Activated CD4-positive, CD25-positive, alpha-beta regulatory T cell treated with anti-CD3 and anti-CD28 coated beads, Interleukin-2, amount 50 U/mL, for 24 hours (primary cell): ENCODE measurements at regions not wholly inside any gene's neighbourhood (a gene's known extent, or its start where the extent isn't known, plus 50 kb on each side); places are given as distances from the start of the nearest gene placed in this dataset.
"Not testable (repeated sequence)": the region's sequence is repeated elsewhere in the genome, so short reads cannot be mapped to it uniquely, and the experiment has no call there.

Experiments
- ATAC-seq, 2 donors: fragments of 150-1000 bp; cut with Tn5 transposase; one replicate each; pipeline ENCODE4 v1.10.0; 2021; ENCODE audit warnings: mild to moderate bottlenecking in 1 of 2, moderate library complexity in 1 of 2

DNA sequence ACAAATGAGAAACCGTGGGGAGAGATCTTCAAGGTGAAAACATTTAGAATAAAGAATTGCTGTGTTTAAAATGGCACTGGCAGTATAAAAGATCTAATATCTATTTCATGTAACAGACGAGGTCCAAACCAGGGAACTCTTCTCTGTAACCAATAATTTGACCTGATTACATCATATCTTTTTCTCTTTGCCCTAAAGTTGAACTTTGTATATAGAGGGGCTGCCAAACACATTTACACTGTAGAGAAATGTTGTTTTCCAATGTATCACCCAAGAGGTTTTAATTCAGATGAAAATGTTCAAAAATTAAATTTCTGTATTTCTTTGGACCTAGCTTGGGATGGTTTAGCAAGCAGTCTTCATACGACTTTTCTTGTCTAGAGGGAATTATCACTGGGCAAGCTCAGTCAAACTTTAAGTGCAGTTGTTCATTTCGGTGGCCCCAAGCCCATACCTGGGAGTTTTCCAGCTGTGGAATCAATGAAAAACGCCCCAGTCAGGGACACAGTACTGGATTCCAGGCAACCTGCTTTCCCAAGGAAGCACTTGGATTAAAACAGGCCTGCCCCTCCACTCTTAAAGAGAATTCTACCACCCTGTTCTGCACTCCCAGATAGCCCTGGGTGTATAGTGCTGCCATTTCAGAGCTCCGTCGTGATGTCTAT lies 208.5 kb upstream of the FN1 start:
- no peak for ATAC-seq

DNA sequence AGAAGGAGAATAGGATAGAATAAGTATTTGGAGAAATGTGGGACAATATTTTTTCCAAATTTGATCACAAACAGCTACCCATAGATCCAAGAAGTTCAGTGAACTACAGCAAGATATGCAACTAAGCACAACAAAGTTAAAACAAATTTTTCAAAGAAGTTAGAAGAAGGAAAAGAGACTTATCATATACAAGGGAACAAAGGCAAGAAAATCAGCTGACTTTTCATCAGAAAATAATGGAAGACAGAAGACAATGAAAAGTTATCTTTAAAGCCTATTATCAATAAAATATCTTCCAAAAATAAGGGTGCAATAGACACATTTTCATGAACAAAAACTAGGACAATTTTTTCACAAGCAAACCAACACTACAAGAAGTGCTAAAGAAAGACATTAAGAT lies 202.8 kb upstream of the FN1 start:
- ATAC-seq: no peak

DNA sequence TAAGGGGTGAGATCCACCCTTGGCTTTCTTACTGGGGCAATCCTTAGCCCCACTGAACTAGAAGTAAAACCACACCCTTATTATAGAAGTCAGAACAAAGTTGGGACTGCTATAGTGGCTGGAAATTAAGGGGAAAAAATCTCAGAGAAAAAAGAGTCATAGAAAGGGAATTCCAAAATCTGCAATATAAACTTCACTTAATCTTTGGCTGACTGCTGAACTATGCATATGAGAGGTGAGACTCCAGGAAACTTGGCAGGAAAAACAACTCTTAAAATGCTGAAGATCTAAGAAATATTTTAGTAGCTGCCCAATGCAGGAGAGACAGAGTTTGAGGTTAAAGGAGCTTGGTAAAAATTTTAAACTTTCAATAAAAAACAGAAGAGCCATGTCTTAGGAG lies 201.8 kb upstream of the FN1 start:
- no peak for ATAC-seq

DNA sequence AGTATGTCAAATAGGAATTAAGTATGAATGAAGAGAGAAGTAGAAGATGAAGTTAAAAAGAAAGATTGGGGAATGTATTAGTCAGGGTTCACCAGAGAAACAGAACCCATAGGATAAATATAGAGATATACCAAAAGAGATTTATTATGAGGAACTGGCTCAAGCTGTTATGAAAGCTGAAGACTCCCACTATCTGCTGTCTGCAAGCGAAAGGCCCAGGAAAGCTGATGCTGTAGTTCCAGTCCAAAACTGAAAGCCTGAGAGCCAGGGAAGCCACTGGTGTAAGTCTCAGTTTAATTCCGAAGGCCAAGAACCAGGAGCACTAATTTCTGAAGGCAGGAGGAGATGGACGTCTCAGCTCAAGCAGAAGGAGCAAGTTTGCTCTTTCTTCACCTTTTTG lies 200.9 kb upstream of the FN1 start:
- ATAC-seq: no peak

DNA sequence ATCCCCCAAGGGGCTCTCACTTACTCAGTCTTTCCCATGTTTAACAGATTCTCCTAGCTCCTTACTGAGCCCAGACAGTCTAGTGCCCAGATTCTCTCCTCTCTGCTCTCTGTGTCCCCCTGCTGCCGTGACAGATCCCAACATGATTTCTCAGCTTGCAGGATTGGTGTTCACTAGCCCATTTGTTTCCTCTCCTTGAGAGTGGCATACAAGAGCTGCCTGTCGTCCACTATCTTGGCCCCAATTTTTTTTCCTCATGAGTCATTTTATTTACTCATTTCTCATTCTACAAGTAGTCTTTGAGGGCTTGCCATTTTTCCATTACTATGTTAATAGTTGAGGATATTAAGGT lies 199.9 kb upstream of the FN1 start:
- no peak for ATAC-seq

DNA sequence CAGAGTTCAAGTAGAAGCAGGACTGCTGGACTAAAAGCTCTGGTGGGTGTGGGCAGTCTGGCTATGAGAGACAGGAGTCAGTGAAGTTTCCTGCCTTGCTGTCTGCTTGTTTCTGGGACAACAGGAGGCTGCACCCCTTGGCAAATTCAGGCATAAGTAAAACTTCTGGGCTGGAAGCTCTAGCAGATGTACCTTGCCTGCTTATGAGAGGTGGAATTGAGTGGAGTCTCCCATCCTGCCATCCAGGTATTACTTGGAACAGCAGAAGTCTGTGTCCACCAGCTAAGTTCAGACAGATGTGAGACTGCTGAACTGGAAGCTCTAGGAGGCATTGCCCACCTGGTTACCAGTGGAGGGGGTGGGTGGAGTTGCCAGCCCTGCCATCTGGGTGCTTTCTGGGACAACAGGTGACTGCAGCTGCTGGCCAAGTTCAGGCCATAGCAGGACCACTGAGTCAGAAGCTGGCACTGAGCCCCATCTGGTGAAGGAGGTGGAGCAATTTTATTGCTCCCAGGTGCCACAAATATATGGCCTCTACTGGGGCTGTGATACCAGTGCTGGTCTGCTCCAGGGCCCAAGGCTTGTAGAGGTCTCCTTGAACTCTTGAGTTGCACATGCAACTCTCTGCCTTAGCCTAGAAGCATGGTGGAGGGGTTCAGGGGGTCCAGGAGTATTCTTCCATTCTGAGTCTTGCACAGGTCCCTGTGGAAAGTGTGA lies 199.4 kb upstream of the FN1 start:
- no peak for ATAC-seq

DNA sequence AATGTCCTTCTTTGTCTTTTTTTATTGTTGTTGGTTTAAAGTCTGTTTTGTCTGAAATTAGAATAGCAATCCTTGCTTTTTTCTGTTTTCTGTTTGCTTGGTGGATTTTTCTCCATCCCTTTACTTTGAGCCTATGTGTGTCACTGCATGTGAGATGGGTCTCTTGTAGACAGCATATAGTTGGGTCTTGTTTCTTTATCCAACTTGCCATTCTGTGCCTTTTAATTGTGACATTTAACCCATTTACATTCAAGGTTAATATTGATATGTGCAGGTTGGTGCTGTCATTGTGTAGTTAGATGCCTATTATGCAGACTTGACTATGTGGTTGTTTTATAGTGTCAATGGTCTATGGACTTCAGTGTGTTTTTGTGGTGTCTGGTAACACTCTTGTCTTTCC lies 197.5 kb upstream of the FN1 start:
- ATAC-seq: no peak

DNA sequence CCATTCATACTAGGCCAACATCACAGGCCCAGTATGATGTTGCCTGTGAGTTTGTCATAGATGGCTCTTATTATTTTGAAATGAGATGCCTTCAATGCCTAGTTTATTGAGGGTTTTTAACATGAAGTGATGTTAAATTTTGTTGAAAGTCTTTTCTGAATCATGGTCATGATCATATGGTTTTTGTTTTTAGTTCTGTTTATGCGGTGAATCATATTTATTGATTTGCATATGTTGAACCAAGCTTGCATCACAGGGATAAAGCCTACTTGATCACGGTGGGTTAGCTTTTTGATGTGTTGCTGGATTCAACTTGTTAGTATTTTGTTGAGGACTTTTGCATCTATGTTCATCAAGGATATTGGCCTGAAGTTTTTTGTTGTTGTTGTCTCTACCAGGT lies 195.8 kb upstream of the FN1 start:
- ATAC-seq: no peak

DNA sequence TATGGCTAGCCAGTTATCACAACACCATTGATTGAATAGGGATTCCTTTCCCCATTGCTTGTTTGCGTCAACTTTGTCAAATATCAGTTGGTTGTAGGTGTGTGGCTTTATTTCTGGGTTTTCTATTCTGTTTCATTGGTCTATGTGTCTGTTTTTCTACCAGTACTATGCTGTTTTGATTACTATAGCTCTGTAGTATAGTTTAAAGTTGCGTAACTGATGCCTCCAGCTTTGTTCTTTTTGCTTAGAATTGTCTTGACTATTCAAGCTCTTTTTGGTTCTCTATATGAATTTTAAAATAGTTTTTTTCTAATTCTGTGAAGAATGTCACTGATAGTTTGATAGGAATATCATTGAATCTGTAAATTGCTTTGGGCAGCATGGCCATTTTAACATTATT lies 194.9 kb upstream of the FN1 start:
- ATAC-seq: not testable (repeated sequence)

DNA sequence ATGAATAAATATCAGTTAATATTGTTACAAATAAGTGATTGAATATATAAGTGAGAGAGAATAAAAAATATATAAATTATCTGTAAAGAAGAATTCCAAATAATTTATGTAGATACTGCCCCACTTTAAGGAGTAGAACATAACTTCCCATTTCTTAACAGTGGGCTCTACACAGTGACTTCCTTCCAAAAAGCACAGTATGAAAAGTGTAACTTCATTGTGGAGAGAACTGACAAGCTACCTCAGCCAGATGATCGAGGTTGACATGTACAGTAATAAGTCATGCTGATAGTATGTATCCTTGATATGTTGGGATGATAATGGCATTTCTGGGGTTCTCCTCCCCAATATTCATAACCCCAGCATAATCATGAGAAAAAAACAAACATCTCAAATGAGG lies 191.9 kb upstream of the FN1 start:
- no peak for ATAC-seq

DNA sequence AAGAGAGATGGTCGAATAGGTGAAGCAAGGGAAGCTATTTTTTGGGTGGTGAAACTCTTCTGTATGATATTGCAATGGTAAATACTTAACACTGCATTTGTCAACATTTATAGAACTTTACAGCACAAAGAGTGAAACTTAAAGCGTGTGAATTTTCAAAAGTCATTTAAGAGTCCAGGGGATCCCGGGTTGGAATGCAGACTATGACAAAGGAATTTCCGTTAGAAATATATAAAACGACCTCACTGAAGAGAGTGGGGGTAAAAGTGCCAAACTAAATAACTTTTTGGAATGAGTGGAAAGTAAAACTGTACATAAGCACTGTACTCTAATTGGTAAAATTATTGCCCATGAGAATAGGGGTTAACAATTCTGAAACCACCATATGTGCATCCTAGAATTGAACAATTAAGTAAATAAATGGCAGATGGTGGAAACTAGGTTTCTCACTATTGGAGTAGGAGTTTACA lies 191.0 kb upstream of the FN1 start:
- no peak for ATAC-seq

DNA sequence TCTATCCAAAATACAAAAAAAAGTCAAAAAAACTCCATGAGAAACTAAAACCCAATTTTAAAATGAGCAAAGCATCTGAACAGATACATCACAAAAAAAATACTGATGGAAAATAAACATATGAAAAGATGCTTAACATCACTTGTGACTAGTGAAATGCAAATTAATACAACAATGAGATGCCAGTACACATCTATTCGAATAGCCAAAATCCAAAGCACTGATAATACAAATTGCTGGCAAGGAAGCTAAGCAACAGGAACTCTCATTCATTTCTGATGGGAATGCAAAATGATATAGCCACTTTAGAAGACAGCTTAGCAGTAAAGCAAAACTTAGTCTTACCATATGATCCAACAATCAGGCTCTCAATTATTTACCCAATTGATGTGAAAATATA lies 190.2 kb upstream of the FN1 start:
- no peak for ATAC-seq

DNA sequence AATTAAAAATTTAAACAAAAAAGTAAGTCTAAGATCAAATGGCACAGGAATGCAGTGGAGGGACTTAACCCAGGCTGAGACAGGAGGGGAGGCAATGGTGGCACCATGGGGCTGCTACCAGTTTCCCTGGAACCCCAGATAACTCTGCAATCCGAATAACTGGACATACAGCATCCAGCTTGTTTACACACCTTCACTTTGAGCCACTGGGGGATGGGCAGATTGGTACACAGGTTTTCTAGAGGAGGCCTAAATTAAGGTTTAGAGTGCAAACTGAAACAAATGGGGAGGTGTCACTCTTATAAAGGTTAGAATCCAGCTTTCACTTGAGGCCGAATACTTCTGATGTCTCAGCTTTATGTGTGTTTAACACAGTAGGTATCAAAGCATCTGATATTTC lies 189.3 kb upstream of the FN1 start:
- no peak for ATAC-seq

DNA sequence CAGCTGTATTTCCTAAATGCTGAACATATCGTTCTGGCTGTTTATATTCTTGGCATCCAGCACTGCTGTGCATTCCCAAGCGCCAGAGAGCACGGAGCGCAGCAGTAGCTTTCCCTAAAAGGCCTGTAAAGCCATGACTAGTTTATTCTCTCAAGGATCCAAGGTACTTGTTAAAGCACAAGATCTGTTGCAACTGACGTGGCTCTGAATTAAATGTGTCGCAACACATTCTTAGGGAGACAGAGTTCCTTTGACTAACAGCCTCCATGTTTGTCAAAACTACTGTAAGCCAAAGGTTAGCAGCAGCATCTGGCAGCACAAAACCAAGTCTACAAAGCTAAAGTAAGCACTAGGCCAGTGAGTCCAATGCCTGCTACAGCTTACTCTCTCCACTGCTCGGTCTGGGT lies 188.6 kb upstream of the FN1 start:
- ATAC-seq: no peak

DNA sequence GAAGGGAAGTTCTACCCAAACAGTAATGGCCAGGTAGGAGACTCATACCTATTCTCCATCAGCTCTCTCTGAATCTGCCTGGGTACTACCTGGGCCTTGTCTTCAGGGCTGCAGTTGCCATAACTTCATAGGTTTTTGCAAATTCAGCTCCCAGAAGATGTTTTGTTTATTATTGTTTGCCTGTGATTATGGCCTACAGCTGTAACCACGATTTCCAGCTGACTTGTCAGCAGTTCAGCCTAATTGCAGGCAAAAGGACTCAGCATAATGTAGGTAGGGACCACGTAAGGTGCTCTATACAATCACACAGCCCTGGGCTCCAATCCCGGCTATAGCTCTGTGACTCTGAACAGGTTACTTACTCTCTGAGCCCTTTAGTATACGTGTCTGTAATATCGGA lies 187.0 kb upstream of the FN1 start:
- ATAC-seq: no peak

DNA sequence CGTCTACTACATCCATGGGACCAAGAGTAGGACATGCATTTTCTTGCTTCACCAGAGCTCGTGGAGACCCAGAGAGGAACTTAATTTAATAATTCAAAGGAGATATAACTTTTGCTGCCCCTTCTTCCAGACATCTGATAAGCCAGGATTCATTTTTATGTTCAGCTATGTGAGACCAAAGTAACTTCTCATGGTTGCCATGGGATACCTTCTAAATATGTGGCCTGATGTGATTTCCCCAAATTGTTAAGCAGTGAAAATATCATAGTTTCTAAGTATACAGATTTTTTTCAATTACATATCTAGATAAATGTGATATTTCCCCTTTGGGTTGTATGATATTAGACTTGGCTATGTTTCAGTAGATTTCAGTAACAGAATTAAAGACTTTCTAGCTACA lies 185.5 kb upstream of the FN1 start:
- no peak for ATAC-seq

DNA sequence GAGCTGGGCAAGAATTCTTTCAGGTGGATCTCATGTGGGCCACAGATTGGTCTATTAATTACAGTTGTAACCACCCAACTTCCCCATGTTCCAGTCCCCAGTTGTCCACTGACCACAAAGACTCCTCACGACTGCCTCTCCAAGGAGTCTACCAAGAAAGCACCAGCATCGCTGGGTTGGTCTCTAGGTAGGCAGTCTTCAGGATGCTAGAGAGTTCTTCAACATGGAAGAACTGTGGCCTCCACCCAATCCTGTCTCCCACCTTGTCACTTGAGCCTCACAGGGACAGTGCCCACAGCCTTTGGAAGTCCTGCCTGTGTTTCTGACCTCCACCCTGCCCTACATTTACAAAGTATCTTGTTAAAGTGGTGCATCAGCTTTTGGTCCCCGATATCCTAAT lies 184.7 kb upstream of the FN1 start:
- ATAC-seq: no peak

DNA sequence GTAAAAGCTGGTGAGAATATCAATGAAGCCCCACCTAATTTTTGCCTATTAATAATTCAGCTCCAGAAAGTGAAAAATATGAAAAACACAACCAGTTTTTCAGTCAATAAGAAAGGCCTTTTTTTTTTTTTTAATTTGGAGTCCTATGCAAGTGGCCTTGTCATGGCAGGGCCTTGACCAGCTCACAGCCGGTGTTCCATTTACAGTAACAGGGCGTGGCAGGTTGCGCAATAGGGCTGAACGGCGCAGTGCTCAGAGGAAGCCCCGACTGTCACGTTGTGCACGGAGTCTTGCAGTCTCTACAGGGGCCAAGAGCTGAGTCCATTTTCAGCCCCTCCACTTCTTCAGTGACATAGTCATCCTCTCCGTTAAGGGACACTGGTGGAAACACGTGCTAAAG lies 184.1 kb upstream of the FN1 start:
- no peak for ATAC-seq

DNA sequence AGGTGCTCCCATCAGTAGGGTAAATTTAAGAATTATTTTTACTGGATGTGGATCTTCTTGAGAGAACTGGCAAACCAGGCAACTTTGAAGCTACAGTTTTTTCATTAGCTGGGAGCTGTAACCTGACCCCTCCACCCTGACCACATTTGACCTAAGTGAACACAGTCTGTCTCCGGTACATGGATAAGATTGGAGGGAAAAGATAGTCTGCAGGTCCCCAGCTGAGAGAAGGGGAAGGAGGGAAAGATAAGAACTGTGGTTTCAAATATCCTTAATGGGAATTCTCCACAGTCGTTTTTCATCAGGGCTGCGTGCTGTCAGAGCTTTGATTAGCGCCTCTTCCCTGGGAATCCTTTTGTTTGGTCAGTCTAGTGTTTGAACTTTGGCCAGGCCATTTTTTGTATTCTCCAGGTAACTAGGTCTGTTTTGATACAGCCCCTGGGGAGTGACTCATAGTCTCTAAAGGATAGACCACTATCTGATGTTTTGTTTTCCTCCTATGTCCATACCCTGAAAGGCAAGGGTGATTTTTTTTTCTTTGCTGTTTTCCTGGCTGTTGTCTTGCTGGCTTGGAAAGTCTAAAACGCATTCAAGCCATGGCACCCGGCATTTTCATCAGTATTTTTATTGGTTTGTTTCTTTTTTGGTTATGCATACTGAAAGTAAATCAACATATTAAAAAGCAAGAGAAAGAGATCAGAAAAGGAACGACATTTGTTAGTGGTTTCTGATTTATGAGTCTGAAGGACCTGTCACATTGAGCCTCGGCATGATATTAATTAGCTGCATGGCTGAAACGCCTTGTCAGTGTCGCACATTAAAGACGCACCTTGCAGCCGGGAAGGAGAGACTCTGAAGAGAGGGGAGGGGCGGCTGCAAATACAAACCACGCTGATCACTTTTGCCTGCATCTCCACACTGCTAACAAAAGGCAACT lies 183.4 kb upstream of the FN1 start:
- no peak for ATAC-seq

DNA sequence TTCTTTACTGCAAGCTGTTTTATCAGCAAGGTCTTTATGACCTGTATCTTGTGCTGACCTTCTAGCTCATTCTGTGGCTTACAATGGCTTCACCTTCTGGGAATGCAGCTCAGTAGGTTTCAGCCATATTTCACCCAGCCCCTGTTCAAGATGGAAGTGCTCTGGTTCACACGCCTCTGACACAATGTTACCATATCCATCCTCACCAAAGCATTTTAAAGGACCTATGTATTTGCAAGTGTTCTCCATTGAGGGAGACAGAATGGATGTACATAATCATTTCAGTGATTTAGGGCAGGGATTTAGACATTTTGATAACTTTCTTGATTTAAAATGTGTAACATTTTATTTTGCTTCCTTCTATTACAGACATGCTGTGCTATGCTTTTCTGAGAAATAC lies 182.3 kb upstream of the FN1 start:
- ATAC-seq: no peak

DNA sequence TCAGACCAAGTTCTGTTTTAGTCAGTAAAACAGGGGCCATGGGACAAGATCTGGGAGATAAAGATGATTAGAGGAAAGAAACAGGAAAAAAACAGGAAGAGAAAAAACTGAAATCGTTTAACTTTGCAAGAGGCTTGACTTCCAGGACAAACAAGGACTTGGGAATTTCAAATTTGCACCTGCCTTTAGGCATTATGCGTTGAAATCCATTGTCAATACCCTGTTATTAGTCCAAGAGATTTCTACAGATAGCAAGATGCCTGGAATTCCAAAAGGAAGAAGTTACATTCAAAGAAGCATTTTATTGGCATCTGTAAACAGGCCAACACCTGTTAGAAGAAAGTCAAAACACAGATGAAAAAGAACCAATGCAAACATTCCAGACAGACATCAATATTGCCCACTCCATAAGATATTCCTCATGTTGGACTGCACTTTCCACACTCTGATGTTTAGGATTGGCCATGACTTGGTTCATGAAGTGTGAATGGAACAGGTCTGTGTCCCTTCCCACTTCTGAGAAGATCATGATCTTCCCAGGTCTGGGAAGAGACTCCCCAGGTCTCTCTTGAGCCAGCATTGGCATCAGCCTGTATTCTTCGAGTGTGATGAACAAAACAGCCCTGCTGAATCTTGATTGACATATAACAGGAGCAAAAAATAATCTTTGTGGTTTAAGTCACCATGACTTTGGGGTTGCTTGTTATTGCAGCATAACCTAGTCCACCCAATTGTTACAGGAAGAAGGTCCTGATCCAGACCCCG lies 181.4 kb upstream of the FN1 start:
- ATAC-seq: no peak

DNA sequence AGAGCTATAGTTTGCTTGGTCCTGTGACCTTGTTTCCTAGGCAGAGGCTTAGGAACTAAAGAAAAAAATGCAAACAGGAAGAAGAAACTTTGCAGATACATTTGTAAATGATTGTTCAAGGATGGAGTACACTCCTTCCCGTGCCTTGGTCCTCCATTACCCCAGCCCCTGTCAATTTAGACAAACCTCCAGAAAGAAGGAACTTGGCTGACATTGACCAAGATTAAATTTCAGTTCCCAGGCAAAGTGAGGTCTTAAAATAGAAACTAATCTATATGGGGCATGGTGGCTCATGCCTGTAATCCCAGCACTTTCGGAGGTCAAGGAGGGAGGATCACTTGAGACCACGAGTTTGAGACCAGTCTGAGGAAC lies 179.9 kb upstream of the FN1 start:
- ATAC-seq: no peak
